ENCODE measurements at regions not wholly inside any gene's neighbourhood (a gene's known extent, or its start where the extent isn't known, plus 50 kb on each side); places are given as distances from the start of the nearest gene placed in this dataset.
"Not testable (repeated sequence)": the region's sequence is repeated elsewhere in the genome, so short reads cannot be mapped to it uniquely, and the experiment has no call there.

DNA sequence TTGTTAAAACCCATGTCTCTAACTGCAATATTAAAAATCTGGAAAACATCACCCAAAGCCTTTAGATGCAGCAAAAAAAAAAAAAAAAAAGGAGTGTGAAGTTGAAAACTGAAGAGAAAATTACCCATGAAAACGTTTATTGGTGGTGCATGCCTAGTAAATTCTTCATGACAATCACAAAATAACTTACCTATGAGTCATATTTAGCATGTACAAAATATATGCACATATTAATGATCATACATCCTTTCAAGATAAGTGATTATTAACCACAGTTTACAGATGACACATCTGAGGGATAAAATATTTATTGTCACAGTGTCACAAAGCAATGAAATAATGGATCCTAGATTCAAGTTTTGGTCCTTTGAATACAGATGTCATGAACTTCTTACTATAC, 505.2 kb upstream of the NR5A2 start:
- H3K27ac ChIP-seq = no peak overlapping the region
- DNase-seq (ENCODE audit: low spot score) = peak; percentile 12
- CTCF ChIA-PET = no interaction called here
- POLR2A ChIA-PET (ENCODE audit: low non-redundant PET) = no interaction called here
- TF ChIP-seq, protein P1, sequence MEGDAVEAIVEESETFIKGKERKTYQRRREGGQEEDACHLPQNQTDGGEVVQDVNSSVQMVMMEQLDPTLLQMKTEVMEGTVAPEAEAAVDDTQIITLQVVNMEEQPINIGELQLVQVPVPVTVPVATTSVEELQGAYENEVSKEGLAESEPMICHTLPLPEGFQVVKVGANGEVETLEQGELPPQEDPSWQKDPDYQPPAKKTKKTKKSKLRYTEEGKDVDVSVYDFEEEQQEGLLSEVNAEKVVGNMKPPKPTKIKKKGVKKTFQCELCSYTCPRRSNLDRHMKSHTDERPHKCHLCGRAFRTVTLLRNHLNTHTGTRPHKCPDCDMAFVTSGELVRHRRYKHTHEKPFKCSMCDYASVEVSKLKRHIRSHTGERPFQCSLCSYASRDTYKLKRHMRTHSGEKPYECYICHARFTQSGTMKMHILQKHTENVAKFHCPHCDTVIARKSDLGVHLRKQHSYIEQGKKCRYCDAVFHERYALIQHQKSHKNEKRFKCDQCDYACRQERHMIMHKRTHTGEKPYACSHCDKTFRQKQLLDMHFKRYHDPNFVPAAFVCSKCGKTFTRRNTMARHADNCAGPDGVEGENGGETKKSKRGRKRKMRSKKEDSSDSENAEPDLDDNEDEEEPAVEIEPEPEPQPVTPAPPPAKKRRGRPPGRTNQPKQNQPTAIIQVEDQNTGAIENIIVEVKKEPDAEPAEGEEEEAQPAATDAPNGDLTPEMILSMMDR (conservative IDR thresholded peaks at IDR 0.05; ENCODE audit: low read depth) = no peak

DNA sequence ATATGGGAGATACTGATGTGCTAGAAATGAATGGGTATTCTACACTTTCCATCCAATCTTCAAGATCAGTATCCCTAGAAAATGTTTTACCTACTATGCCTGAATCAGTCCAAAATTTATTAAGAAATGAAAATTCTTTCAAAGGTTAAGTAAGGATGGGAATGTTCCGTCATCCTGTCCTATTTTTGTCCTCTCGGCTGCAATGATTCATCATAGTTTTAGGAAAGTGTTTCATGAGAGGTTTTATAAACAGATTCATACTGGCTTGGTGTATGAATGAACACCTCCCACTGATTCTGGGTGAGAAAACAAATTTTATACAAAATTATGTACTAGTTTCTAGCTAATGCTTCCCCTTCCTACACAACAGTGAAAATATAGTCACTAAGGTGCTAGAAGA, 504.6 kb upstream of the NR5A2 start:
- TF ChIP-seq, protein P1 (conservative IDR thresholded peaks at IDR 0.05; ENCODE audit: low read depth) = no peak
- POLR2A ChIA-PET (ENCODE audit: low non-redundant PET) = no interaction called here
- CTCF ChIA-PET = no interaction called here
- DNase-seq (ENCODE audit: low spot score) = no peak
- no peak overlapping the region for H3K27ac ChIP-seq

DNA sequence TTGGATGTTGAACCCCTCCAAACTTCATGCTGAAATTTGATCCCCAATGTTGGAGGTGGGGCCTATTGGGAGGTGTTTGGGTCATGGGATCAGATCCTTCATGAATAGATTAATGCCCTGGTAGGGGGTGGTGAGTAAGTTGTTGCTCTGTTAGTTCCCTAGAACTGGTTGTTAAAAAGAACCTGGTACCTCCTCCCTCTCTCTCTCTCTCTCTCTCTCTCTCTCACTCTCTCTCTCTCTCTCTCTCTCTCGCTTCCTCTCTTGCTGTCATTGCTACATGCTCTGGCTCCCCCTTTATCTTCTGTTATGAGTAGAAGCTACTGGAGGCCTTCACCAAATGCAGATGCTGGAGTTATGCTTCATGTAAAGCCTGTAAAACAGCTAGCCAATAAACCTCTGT, 498.2 kb upstream of the NR5A2 start:
- CTCF ChIA-PET = interaction anchor here (0.5 to 0.7 kb wide), 3 partner anchors 301 to 673 kb away, joined by 3 read pairs; no protein-coding TSS in a partner anchor
- no peak overlapping the region for H3K27ac ChIP-seq
- POLR2A ChIA-PET (ENCODE audit: low non-redundant PET) = no interaction called here
- TF ChIP-seq, protein P1 (conservative IDR thresholded peaks at IDR 0.05; ENCODE audit: low read depth) = no peak
- no peak for DNase-seq (ENCODE audit: low spot score)

DNA sequence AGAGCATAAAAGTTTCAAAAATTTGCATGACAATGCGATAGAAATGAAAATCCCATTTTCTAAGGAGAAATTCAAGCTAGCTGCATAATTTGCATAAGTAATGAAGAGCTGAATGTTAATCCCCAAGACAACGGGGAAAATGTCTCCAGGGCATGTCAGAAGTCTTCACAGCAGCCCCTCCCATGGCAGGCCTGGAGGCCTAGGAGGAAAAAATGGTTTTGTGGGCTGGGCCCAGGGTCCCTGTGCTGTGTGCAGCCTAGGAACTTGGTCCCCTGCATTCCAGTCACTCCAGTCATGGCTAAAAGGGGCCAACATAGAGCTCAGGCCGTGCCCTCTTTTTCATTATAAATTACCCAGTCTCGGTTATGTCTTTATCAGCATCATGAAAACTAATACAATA, 494.1 kb upstream of the NR5A2 start:
- H3K27ac ChIP-seq; POLR2A ChIA-PET (ENCODE audit: low non-redundant PET); DNase-seq (ENCODE audit: low spot score): not testable (repeated sequence)
- CTCF ChIA-PET = interaction anchor here (0.7 kb wide), 1 partner anchor 740 kb away, joined by 4 read pairs; no protein-coding TSS in a partner anchor

DNA sequence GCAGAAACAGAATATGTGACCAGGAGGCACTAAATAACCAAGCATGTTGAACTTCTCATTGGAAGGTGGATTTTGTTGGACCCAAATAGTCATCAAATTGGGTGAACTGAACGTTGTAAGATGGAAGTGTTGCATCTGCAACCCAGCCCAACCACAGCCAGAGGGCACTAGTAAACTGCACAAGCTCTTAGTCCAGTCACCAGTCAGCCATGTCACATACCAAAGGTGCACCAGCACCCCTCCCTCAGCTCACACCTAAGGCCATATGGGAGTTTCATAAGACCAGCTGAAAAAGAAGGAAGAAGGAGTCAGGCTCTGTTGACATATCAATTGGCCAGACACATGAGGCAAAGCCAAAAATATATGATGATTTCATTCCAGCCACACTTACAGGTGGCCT, 481.7 kb upstream of the NR5A2 start:
- TF ChIP-seq, protein P1 (conservative IDR thresholded peaks at IDR 0.05; ENCODE audit: low read depth) = no peak
- ChIA-PET CTCF (no interaction called here), POLR2A (ENCODE audit: low non-redundant PET) (no interaction called here)
- peak; percentile 25 for DNase-seq (ENCODE audit: low spot score)
- H3K27ac ChIP-seq = no peak overlapping the region

DNA sequence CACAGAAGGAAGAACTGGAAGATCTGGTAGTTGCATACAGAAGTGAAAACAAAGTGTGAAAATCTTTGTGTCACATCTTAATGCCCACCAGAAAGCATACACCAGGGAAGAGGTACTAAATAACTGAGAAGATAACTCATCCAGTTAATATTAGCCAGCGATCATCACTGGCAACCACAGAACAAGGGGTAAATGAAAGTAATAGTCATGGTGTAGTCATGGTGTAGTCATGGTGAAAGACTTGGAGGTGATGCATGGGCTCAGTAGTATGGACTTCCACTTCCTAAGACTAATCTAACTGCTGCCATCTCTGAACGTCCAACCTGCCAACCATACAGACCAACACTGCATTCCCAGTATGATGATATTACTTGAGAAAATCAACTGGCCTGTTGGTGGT, 481.2 kb upstream of the NR5A2 start:
- POLR2A ChIA-PET (ENCODE audit: low non-redundant PET) = no interaction called here
- H3K27ac ChIP-seq = no peak overlapping the region
- DNase-seq (ENCODE audit: low spot score) = peak; percentile 8
- TF ChIP-seq, protein P1 (conservative IDR thresholded peaks at IDR 0.05; ENCODE audit: low read depth) = no peak
- CTCF ChIA-PET = interaction anchor here (0.8 kb wide), 1 partner anchor 111 kb away, joined by 3 read pairs; no protein-coding TSS in a partner anchor

DNA sequence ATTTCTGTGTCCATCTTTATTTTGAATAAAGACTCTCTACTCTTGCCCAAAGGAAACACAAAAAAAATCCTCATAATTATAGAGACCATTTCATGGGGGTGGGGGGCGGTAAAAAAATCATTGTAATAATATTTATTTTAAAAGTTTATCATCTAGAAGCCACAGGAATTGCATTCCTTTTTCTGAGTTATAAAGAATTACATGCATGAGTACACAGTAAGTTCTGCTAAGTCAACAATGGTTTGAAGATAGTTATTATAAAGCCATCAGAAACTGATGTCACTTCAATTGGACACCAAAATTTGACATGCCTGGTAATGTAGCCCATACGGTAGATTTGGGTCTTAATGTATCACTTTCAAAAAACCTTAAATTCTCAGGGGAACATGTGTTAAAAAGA, 478.1 kb upstream of the NR5A2 start:
- TF ChIP-seq, protein P1 (conservative IDR thresholded peaks at IDR 0.05; ENCODE audit: low read depth) = no peak
- POLR2A ChIA-PET (ENCODE audit: low non-redundant PET) = no interaction called here
- CTCF ChIA-PET = interaction anchor here (0.6 to 1.5 kb wide), 4 partner anchors 19 to 829 kb away, joined by 3 to 6 read pairs (median 4); no protein-coding TSS in a partner anchor
- no peak for DNase-seq (ENCODE audit: low spot score)
- H3K27ac ChIP-seq = no peak overlapping the region
